SW480 (cell line): ENCODE measurements at regions not wholly inside any gene's neighbourhood (a gene's known extent, or its start where the extent isn't known, plus 50 kb on each side); places are given as distances from the start of the nearest gene placed in this dataset.
"Not testable (repeated sequence)": the region's sequence is repeated elsewhere in the genome, so short reads cannot be mapped to it uniquely, and the experiment has no call there.

Experiments
- DNase-seq: peaks from one replicate; pipeline ENCODE4 v3.0.0-alpha.2; 2016; ENCODE audit warnings: low spot score

DNA sequence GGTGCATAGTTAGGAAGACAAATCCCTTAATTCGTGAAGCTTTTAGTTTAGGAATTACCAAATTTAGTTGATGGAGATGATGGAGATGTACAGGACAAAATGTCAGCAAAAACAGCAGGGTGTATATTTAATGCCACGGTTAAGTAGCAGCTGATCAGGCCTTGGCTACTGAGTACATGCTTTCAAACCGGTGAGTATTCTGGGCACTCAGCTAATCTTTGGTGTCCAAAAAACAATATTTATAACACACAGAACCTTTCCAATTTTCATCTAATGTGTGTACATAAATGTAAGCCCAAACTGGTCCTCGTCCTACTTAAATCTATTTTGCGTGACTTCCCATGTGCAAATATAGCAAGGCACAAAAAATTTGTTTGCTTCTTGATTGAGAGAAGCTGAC is 703.4 kb upstream of the LINC00305 start:
- DNase-seq, result no peak

DNA sequence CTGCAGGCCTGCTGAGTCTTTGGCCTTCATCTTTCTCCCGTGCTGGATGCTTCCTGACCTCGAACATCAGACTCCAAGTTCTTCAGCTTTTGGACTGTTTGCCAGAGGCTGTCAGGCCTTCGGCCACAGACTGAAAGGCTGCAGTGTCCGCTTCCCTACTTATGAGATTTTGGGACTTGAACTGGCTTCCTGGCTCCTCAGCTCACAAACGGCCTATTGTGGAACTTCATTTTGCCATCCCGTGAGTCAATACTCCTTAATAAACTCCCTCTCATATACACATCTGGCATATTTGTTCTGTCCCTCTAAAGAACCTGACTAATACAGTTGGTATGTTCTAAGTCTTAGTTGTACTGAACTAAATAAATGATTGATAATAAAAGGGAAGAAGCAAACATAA is 702.8 kb upstream of the LINC00305 start:
- DNase-seq, result no peak

DNA sequence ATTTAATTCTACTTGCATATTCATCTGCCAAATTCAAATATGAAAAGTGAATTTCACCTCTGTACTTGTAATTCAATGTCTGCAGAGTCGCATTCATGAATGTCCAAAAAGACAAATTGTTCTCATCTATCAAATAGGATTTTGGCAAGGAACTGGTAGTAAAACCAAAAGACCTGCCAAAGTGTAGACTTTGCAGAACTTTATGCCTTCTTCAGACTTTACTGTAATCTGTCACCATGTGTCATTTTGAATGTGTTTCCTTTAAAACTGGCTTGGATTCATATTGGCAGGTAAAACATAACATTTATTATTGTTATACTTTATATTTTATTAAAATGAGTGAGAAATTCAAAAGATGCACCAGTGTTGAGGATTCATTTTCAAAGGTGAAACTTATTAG is 701.9 kb upstream of the LINC00305 start:
- no peak for DNase-seq

DNA sequence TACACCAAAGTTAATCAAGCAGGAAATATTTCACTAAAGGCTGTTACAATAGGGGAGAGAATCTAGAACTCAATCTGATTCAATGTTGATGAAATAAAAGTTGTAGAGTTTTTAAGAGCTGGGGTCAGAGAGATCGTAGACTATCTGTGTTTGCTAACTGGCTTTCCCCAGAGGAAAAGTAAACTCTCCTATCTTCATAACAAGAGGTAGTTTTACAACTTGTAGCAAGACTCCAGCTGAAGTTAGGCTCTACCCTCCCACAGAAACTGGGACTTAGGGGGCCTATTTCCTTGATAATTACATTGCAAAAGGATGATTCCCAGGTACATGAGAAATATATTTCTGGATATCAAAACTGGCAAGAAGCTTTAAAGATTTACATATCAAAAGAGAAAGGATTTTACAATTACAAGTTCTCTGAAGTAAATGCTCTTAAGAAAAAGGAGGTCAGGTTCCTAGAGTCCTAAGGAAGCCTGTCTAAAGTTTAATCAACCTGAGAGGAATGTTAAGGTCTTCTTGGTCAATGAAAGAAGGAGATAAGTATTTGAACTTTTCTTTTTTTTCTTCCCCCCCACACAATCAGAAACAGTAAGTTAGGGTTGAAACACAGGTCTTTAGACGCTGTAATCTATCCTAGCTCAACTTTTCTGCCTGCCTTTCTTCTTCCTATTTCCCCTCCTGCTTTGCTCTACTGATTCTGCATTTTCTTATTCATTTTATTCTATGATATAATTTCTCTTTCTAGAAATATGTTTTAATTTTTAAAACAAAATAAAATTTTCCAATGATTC is 692.2 kb upstream of the LINC00305 start:
- DNase-seq, result no peak

DNA sequence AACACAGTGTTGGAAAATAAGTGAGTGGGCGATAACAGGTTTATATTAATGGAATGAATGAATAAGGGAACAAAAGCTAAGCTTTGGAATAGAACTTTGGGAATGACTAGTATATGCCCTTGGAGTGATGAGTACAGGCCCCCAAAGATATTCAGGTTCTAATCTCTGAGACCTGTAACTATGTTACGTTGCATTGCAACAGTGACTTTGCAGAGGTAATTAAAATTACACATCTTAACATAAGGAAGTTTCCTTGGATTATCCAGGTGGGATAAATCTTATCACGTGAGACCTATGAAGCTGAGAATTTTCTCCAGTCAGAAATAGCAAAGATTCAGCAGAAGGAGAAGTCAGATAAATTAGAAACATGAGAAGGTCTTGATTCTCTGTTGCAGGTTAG is 661.5 kb upstream of the LINC00305 start:
- no peak for DNase-seq

- DNase-seq, result no peak
Observed at GRCh38 chr18:64809801-64810200, 660.9 kb upstream of the LINC00305 start.

DNA sequence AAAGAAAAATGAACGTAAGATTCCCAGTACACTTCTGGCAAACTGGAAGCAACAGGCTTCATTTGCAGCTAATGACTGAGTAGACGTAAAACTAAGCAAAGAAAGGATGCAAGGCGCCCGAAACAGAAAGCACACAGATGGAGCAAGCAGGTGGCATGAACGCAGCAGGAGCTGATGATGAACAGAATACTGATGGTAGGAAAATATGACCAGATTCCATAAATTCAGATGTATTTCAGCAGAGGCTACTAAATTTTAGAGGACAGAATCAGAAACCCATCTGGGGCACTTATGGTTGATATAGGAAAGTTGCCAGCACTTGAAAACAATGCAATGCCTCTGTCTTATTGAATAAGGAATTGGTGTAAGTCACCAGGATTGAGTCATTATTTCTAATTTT is 658.7 kb upstream of the LINC00305 start:
- no peak for DNase-seq

- no peak for DNase-seq
Observed at GRCh38 chr18:64806691-64807090, 657.8 kb upstream of the LINC00305 start.

GRCh38 chr18:64806232-64806631 is 657.3 kb upstream of the LINC00305 start:
- DNase-seq, result no peak

- no peak for DNase-seq
Observed at GRCh38 chr18:64803471-64803870, 654.6 kb upstream of the LINC00305 start.

- no peak for DNase-seq
Observed at GRCh38 chr18:64800151-64800550, 651.3 kb upstream of the LINC00305 start.

GRCh38 chr18:64799376-64799775 is 650.5 kb upstream of the LINC00305 start:
- DNase-seq, result no peak

DNA sequence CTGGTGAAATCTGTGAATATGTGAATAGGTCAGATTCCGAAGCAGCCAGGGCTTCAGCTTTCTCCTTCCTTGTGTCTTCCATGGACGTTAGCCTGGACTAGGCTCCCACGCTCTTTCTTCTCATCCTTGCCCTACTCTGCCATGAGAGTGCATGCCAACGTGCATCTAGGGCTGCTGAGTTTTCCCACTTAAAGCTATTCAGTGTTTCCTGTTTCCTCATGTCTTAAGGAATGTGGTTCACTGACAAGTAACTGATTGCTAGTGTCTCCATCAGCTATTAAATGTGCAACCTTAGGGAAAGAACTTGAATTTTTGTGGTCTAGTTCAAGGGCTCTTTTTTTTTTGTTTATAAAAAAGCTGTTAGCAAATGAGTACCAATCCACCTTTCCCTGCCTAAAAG is 642.3 kb upstream of the LINC00305 start:
- DNase-seq, result no peak

DNA sequence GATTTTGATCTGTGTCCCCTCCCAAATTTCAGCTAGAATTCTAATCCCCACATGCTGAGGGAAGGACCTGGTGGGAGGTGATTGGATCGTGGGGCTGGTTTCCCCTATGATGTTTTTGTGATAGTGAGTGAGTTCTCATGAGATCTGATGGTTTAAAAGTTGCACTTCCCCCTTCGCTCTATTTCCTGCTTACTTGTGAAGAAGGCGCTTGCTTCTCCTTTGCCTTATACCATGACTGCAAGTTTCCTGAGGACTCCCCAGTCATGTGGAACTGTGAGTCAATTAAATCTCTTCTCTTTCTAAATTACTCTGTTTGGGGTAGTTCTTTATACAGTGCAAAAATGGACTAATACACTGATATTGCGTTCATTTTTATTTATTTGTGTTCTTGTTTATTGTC is 636.8 kb upstream of the LINC00305 start:
- no peak for DNase-seq

GRCh38 chr18:64777556-64777955 is 628.7 kb upstream of the LINC00305 start:
- DNase-seq, result no peak

DNA sequence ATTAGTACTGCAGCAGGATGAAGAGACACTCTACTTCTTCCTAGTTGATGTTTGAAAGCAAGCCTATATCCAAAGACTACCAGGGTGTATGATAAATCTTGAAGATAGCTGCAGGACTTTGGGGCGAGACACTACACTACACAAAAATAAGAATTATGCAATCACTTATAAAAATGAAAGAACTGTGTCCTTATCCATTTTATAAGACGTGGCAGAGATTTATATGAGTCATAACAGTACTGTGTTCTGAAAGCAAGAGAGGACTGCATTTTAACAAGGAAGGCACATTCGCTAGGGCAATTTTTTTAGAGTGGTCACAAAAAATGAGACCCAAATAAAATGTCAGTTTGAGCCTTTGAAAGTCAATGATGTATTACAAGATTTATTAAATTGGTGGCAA is 617.0 kb upstream of the LINC00305 start:
- DNase-seq, result no peak

DNA sequence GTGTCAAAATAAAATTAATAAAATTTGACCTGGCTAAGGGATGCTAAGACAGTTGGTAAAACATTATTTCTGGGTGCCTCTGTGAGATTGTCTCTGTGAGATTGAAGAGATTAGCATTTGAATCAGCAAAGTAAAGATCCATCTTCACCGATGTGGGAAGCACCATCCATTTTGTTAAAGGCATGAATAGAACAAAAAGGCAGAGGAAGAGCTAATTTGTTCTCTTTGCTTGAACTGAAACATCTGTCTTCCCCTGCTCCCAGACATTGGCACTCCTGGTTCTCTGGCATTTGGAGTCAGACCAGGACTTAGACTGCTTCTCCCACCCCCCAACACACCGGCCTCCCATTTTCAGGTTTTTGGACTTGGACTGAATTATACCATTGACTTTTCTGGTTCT is 603.8 kb upstream of the LINC00305 start:
- DNase-seq, result no peak

DNA sequence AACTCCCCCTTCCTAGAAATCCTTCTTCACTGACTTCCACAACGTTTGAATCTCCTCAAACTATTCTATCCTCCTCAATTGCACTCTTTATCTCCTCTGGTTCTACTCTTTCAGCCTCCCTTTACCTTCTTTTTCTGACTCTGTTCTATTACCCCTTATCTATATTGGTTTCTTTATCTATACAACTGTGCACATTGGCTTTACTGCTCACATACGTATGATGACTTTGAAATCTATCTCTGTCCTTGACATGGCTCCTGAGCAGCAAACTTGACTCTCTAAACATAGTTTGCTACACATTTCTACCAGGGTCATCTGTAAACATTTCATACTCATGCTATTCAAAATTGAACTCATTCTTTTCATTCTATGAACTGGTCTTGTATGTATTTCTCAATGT is 601.0 kb upstream of the LINC00305 start:
- DNase-seq, result no peak

DNA sequence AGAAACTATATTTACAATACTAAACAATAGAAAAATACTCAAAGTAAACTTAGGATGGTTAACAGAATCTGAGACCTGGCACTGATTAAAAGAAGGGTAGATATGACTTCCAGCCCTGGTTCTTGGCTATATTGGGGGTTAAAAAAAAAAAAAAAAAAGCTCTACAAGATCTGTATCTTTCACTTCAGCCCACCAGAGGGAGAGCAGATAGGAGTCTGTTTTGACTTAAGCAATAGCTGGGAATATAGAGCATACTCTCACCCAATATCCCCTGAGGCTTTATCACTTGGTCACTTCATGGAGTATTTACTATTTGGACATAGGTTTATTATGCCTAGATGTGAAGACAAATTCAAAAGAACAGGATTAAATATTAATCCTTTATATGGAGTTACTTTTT is 598.9 kb upstream of the LINC00305 start:
- DNase-seq, result no peak

DNA sequence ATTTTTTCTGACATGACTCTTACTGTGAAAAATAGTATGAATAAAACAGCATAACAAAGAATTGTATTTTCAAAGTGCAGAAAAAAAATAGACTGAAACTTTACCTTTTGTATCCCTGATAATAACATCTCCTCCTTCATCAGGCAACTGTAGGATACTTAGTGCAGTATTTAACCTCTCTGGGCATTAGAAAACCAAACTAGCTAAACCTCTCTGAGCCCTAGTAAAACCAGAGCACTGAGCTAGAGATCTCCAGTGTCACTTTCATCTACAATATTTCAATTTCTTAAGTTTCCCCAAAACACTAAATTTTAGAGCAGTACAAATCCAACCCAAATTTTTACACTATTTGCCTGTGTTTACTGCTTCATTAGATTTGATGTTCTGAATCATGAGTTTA is 594.0 kb upstream of the LINC00305 start:
- no peak for DNase-seq

- no peak for DNase-seq
Observed at GRCh38 chr18:64734063-64734462, 585.2 kb upstream of the LINC00305 start.

GRCh38 chr18:64725657-64726056 is 576.8 kb upstream of the LINC00305 start:
- not testable (repeated sequence) for DNase-seq

- DNase-seq, result no peak
Observed at GRCh38 chr18:64720781-64721464, 572.0 kb upstream of the LINC00305 start.

DNA sequence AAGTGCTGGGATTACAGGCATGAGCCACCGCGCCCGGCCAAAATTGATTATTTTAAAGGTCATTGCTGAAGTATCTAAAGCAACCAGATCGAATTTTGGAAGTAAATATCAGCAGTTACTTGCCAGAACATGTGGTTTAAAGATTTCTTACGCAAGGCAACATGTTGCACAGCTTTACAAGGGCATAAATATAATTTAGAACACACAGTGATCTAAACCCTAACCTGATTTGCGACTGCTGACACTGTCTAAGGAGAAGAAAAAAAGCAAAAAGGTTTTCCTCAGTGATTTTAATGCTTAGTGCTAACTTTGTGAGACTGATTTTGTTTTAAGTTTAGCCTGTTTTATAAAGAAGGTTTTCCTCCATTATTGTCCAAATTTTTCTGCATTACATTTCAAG is 569.9 kb upstream of the LINC00305 start:
- no peak for DNase-seq
